HEK293T (cell line): ENCODE measurements at regions not wholly inside any gene's neighbourhood (a gene's known extent, or its start where the extent isn't known, plus 50 kb on each side); places are given as distances from the start of the nearest gene placed in this dataset.

Experiments
- CTCF ChIA-PET: fragments of 350-600 bp; formaldehyde crosslinking; extraction: SDS; loops from one replicate; lab custom pipeline; 2021; ENCODE audit warnings: antibody characterized with exemption, inconsistent platforms; lab: Yijun Ruan, JAX
- POLR2A ChIA-PET: fragments of 350-600 bp; formaldehyde crosslinking; extraction: SDS; loops from one replicate; lab custom pipeline; 2020; ENCODE audit warnings: antibody characterized with exemption, inconsistent platforms; lab: Yijun Ruan, JAX
- DNase-seq: peaks from one replicate; pipeline ENCODE4 v3.0.0; 2012; ENCODE audit warnings: mixed read lengths; ENCODE audit errors: extremely low spot score
- ARNT ChIP-seq: fragments of 450-650 bp; IDR thresholded peaks from 2 replicates; pipeline ENCODE4 v1.6.1; 2017; ENCODE audit warnings: mild to moderate bottlenecking
- BHLHE40 ChIP-seq: fragments of 450-650 bp; IDR thresholded peaks from 2 replicates; pipeline ENCODE4 v1.6.1; 2016; ENCODE audit warnings: mild to moderate bottlenecking, moderate library complexity, borderline replicate concordance
- CTBP1 ChIP-seq: fragments of 450-650 bp; IDR thresholded peaks from 2 replicates; pipeline ENCODE4 v1.6.1; 2016; ENCODE audit warnings: borderline replicate concordance
- ELF4 ChIP-seq: fragments of 450-650 bp; IDR thresholded peaks from 2 replicates; pipeline ENCODE4 v1.6.1; 2017; ENCODE audit warnings: antibody characterized with exemption
- FOXA1 ChIP-seq: fragments of 450-650 bp; IDR thresholded peaks from 2 replicates; pipeline ENCODE4 v1.6.1; 2016; ENCODE audit warnings: mild to moderate bottlenecking
- FOXK2 ChIP-seq: fragments of 450-650 bp; IDR thresholded peaks from 2 replicates; pipeline ENCODE4 v1.6.1; 2016; ENCODE audit warnings: mild to moderate bottlenecking
- FOXM1 ChIP-seq: fragments of 450-650 bp; IDR thresholded peaks from 2 replicates; pipeline ENCODE4 v1.6.1; 2017; ENCODE audit warnings: mild to moderate bottlenecking, borderline replicate concordance
- HDGF ChIP-seq: fragments of 450-650 bp; IDR thresholded peaks from 2 replicates; pipeline ENCODE4 v1.6.1; 2017; ENCODE audit warnings: antibody characterized with exemption, borderline replicate concordance
- L3MBTL2 ChIP-seq: fragments of 450-650 bp; conservative IDR thresholded peaks from 2 replicates; pipeline ENCODE4 v1.6.1; 2016; ENCODE audit warnings: mild to moderate bottlenecking
- LEF1 ChIP-seq: fragments of 450-650 bp; IDR thresholded peaks from 2 replicates; pipeline ENCODE4 v1.6.1; 2017; ENCODE audit warnings: mild to moderate bottlenecking, borderline replicate concordance
- NFRKB ChIP-seq: fragments of 450-650 bp; IDR thresholded peaks from 2 replicates; pipeline ENCODE4 v1.6.1; 2016; ENCODE audit warnings: mild to moderate bottlenecking, moderate library complexity
- PKNOX1 ChIP-seq: fragments of 450-650 bp; IDR thresholded peaks from 2 replicates; pipeline ENCODE4 v1.6.1; 2016
- SP1 ChIP-seq: fragments of 450-650 bp; IDR thresholded peaks from 2 replicates; pipeline ENCODE4 v1.6.1; 2017
- SUZ12 ChIP-seq: fragments of 450-650 bp; IDR thresholded peaks from 2 replicates; pipeline ENCODE4 v1.6.1; 2016; ENCODE audit warnings: mild to moderate bottlenecking
- TARDBP ChIP-seq: fragments of 450-650 bp; IDR thresholded peaks from 2 replicates; pipeline ENCODE4 v1.6.1; 2016
- ZNF384 ChIP-seq: fragments of 450-650 bp; IDR thresholded peaks from 2 replicates; pipeline ENCODE4 v1.6.1; 2016

- DNase-seq = no peak
- TF ChIP-seq NFRKB = no peak
- TF ChIP-seq PKNOX1 = no peak
- TF ChIP-seq SP1 = no peak
- TF ChIP-seq L3MBTL2 = no peak
- TF ChIP-seq ELF4 = no peak
- TF ChIP-seq LEF1 = no peak
- no peak for TF ChIP-seq ZNF384
- no peak for TF ChIP-seq FOXA1
- TF ChIP-seq FOXM1 = no peak
- no peak for TF ChIP-seq FOXK2
- TF ChIP-seq HDGF = no peak
- TF ChIP-seq CTBP1 = no peak
- no peak for TF ChIP-seq SUZ12
- no peak for TF ChIP-seq ARNT
- TF ChIP-seq BHLHE40 = no peak
- TF ChIP-seq TARDBP = no peak
- ChIA-PET POLR2A (no interaction called here), CTCF (no interaction called here)
Observed at GRCh38 chr4:147363514-147363913, 117.4 kb upstream of the EDNRA start.

GRCh38 chr4:147365396-147365795, 115.5 kb upstream of the EDNRA start:
- TF ChIP-seq ELF4 (no peak), FOXM1 (no peak), LEF1 (no peak), HDGF (no peak), PKNOX1 (no peak), FOXA1 (no peak), CTBP1 (no peak), BHLHE40 (no peak), FOXK2 (no peak), ZNF384 (no peak), SUZ12 (no peak), L3MBTL2 (no peak), ARNT (no peak), NFRKB (no peak), TARDBP (no peak), SP1 (no peak)
- ChIA-PET POLR2A (no interaction called here), CTCF (no interaction called here)
- no peak for DNase-seq

- CTCF ChIA-PET = interaction anchor here (0.6 kb wide), 1 partner anchor 1874 kb away, joined by 3 read pairs; no protein-coding TSS in a partner anchor
- DNase-seq = no peak
- TF ChIP-seq L3MBTL2 = no peak
- no peak for TF ChIP-seq SP1
- POLR2A ChIA-PET = no interaction called here
Observed at GRCh38 chr4:147366164-147366563, 114.7 kb upstream of the EDNRA start.

- TF ChIP-seq FOXK2 (no peak), ZNF384 (no peak), SP1 (no peak), SUZ12 (no peak), LEF1 (no peak), FOXM1 (no peak), TARDBP (no peak), HDGF (no peak), ARNT (no peak), NFRKB (no peak), FOXA1 (no peak), ELF4 (no peak), BHLHE40 (no peak), CTBP1 (no peak)
- DNase-seq = no peak
- CTCF ChIA-PET = no interaction called here
Observed at GRCh38 chr4:147367891-147368290, 113.0 kb upstream of the EDNRA start.

GRCh38 chr4:147368948-147369347, 111.9 kb upstream of the EDNRA start:
- ChIA-PET CTCF (interaction anchor here (0.6 kb wide), 1 partner anchor 1479 kb away, joined by 3 read pairs; no protein-coding TSS in a partner anchor), POLR2A (no interaction called here)
- no peak for TF ChIP-seq SP1
- TF ChIP-seq L3MBTL2 = no peak
- TF ChIP-seq FOXM1 = no peak
- no peak for TF ChIP-seq ZNF384
- TF ChIP-seq NFRKB = no peak
- TF ChIP-seq LEF1 = no peak
- TF ChIP-seq ARNT = no peak
- TF ChIP-seq FOXA1 = no peak
- TF ChIP-seq BHLHE40 = no peak
- no peak for TF ChIP-seq PKNOX1
- TF ChIP-seq CTBP1 = no peak
- no peak for TF ChIP-seq ELF4
- no peak for DNase-seq

More at GRCh38 chr4:147367891-147368290, 113.0 kb upstream of the EDNRA start:
- POLR2A ChIA-PET = no interaction called here

GRCh38 chr4:147370473-147370872, 110.4 kb upstream of the EDNRA start:
- ChIA-PET POLR2A (interaction anchor here (1.0 kb wide), 1 partner anchor 10 kb away, joined by 4 read pairs; no protein-coding TSS in a partner anchor), CTCF (no interaction called here)
- no peak for TF ChIP-seq FOXA1
- TF ChIP-seq NFRKB = no peak
- no peak for TF ChIP-seq ELF4
- TF ChIP-seq ARNT = no peak
- no peak for TF ChIP-seq FOXK2
- no peak for TF ChIP-seq TARDBP
- TF ChIP-seq SP1 = no peak
- no peak for TF ChIP-seq BHLHE40
- no peak for TF ChIP-seq CTBP1
- TF ChIP-seq SUZ12 = no peak
- TF ChIP-seq HDGF = no peak
- TF ChIP-seq L3MBTL2 = no peak
- TF ChIP-seq ZNF384 = no peak
- TF ChIP-seq FOXM1 = no peak
- no peak for TF ChIP-seq LEF1
- TF ChIP-seq PKNOX1 = no peak
- no peak for DNase-seq
